MM.1S (cell line): ENCODE measurements at regions not wholly inside any gene's neighbourhood (a gene's known extent, or its start where the extent isn't known, plus 50 kb on each side); places are given as distances from the start of the nearest gene placed in this dataset.

Experiments used
- DNase-seq: peaks from one replicate; pipeline ENCODE4 v3.0.0-alpha.2; 2015
- H2AFZ ChIP-seq: fragments of 300-600 bp; sonication (generic); 2 replicates; pipeline ENCODE4 v1.6.0; 2016; ENCODE audit warnings: antibody characterized with exemption, low read length
- H3F3A ChIP-seq: fragments of 300-600 bp; sonication (generic); 2 replicates; pipeline ENCODE4 v1.6.1; 2016; ENCODE audit warnings: mild to moderate bottlenecking, antibody characterized with exemption, low read length, moderate library complexity, mixed read lengths; ENCODE audit not compliant: insufficient read depth
- H3K27ac ChIP-seq: fragments of 300-600 bp; sonication (generic); 2 replicates; pipeline ENCODE4 v1.5.1; 2016; ENCODE audit warnings: mild to moderate bottlenecking, low read length
- H3K27me3 ChIP-seq: fragments of 300-600 bp; sonication (generic); replicated peaks from 2 replicates; pipeline ENCODE4 v1.6.0; 2016; ENCODE audit warnings: low read length; ENCODE audit not compliant: insufficient read depth
- H3K36me3 ChIP-seq: fragments of 300-600 bp; sonication (generic); replicated peaks from 2 replicates; pipeline ENCODE4 v1.6.1; 2016; ENCODE audit warnings: mild to moderate bottlenecking, low read length, mixed read lengths; ENCODE audit not compliant: insufficient read depth
- H3K4me1 ChIP-seq: fragments of 300-600 bp; sonication (generic); 2 replicates; pipeline ENCODE4 v1.6.1; 2016; ENCODE audit warnings: low read length, mixed read lengths
- H3K4me2 ChIP-seq: fragments of 300-600 bp; sonication (generic); 2 replicates; pipeline ENCODE4 v1.6.0; 2016; ENCODE audit warnings: low read depth, low read length
- H3K4me3 ChIP-seq: fragments of 300-600 bp; sonication (generic); 2 replicates; pipeline ENCODE4 v1.5.1; 2016; ENCODE audit warnings: low read length, mixed read lengths
- H3K79me2 ChIP-seq: fragments of 300-600 bp; sonication (generic); 2 replicates; pipeline ENCODE4 v1.6.1; 2016; ENCODE audit warnings: mixed run types, low read length, mixed read lengths
- H3K9ac ChIP-seq: fragments of 300-600 bp; sonication (generic); 2 replicates; pipeline ENCODE4 v1.6.1; 2016; ENCODE audit warnings: low read length, mixed read lengths
- H3K9me2 ChIP-seq: fragments of 300-600 bp; sonication (generic); replicated peaks from 2 replicates; pipeline ENCODE4 v1.6.1; 2016; ENCODE audit warnings: mild to moderate bottlenecking, low read length, mixed read lengths; ENCODE audit not compliant: insufficient read depth
- H3K9me3 ChIP-seq: fragments of 300-600 bp; sonication (generic); replicated peaks from 2 replicates; pipeline ENCODE4 v1.6.1; 2016; ENCODE audit warnings: mild to moderate bottlenecking, low read length, mixed read lengths; ENCODE audit not compliant: insufficient read depth
- H4K20me1 ChIP-seq: fragments of 300-600 bp; sonication (generic); 2 replicates; pipeline ENCODE4 v1.6.1; 2016; ENCODE audit warnings: mild to moderate bottlenecking, low read length, moderate library complexity, mixed read lengths; ENCODE audit not compliant: insufficient read depth
- EZH2 ChIP-seq: fragments of 300-600 bp; sonication (generic); optimal IDR thresholded peaks from 2 replicates; pipeline ENCODE3; 2017; ENCODE audit warnings: low read depth, mild to moderate bottlenecking, antibody characterized with exemption, low read length, mixed read lengths
- EZH2phosphoT487 ChIP-seq: fragments of 300-600 bp; sonication (generic); IDR thresholded peaks from 2 replicates; pipeline ENCODE4 v1.6.1; 2018; ENCODE audit warnings: antibody characterized with exemption, low read length
- TF ChIP-seq, protein P1 (sequence below): fragments of 300-600 bp; sonication (generic); IDR thresholded peaks from 2 replicates; pipeline ENCODE4 v1.5.1; 2016; ENCODE audit warnings: antibody characterized with exemption, low read length, mixed read lengths

DNA sequence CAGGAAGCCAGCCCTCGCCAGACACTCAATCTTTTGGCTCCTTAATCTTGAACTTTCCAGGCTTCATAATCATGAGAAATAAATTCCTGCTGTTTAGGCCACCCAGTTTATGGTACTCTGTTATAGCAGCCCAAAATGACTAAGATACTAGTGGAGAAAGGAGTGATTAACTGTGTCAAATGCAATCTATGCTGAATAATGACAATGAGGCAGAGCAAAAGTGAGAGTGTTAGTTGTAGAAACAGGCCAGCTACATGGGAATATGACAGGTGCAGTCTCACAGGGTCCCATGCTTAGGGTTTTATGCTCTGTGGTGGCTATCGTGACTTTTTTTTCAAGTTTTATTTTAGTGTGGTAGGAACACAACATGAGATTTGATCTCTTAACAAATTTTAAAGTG lies 888.8 kb downstream of the TTLL7 start:
- H2AFZ ChIP-seq, result no peak overlapping the region
- H3K4me3 ChIP-seq, result no peak overlapping the region
- no peak overlapping the region for H3K27ac ChIP-seq
- no peak overlapping the region for H3K9ac ChIP-seq
- no peak for DNase-seq
- H3K27me3 ChIP-seq, result no peaks in the 10 kb centered on the region
- H3K36me3 ChIP-seq, result no peaks in the 10 kb centered on the region
- no peaks in the 10 kb centered on the region for H3K4me1 ChIP-seq
- no peaks in the 10 kb centered on the region for H4K20me1 ChIP-seq
- no peaks in the 10 kb centered on the region for H3K9me3 ChIP-seq
- no peak overlapping the region for H3K4me2 ChIP-seq
- TF ChIP-seq EZH2phosphoT487 (no peak), EZH2 (no peak)
- TF ChIP-seq, protein P1, sequence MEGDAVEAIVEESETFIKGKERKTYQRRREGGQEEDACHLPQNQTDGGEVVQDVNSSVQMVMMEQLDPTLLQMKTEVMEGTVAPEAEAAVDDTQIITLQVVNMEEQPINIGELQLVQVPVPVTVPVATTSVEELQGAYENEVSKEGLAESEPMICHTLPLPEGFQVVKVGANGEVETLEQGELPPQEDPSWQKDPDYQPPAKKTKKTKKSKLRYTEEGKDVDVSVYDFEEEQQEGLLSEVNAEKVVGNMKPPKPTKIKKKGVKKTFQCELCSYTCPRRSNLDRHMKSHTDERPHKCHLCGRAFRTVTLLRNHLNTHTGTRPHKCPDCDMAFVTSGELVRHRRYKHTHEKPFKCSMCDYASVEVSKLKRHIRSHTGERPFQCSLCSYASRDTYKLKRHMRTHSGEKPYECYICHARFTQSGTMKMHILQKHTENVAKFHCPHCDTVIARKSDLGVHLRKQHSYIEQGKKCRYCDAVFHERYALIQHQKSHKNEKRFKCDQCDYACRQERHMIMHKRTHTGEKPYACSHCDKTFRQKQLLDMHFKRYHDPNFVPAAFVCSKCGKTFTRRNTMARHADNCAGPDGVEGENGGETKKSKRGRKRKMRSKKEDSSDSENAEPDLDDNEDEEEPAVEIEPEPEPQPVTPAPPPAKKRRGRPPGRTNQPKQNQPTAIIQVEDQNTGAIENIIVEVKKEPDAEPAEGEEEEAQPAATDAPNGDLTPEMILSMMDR, result no peak
- H3K79me2 ChIP-seq, result no peaks in the 10 kb centered on the region
- no peaks in the 10 kb centered on the region for H3K9me2 ChIP-seq
- no peaks in the 10 kb centered on the region for H3F3A ChIP-seq

GRCh38 chr1:83109692-83110091 lies 889.2 kb downstream of the TTLL7 start:
- DNase-seq, result no peak
- H3K9me3 ChIP-seq, result no peaks in the 10 kb centered on the region
- H3K4me2 ChIP-seq, result no peak overlapping the region
- H3K36me3 ChIP-seq, result no peaks in the 10 kb centered on the region
- no peaks in the 10 kb centered on the region for H3K79me2 ChIP-seq
- no peak overlapping the region for H2AFZ ChIP-seq
- H3F3A ChIP-seq, result no peaks in the 10 kb centered on the region
- H4K20me1 ChIP-seq, result no peaks in the 10 kb centered on the region
- H3K9ac ChIP-seq, result no peak overlapping the region
- no peaks in the 10 kb centered on the region for H3K27me3 ChIP-seq
- H3K27ac ChIP-seq, result no peak overlapping the region
- no peaks in the 10 kb centered on the region for H3K9me2 ChIP-seq
- no peak overlapping the region for H3K4me3 ChIP-seq
- TF ChIP-seq EZH2 (no peak), EZH2phosphoT487 (no peak)
- TF ChIP-seq, protein P1, result no peak
- H3K4me1 ChIP-seq, result no peaks in the 10 kb centered on the region

DNA sequence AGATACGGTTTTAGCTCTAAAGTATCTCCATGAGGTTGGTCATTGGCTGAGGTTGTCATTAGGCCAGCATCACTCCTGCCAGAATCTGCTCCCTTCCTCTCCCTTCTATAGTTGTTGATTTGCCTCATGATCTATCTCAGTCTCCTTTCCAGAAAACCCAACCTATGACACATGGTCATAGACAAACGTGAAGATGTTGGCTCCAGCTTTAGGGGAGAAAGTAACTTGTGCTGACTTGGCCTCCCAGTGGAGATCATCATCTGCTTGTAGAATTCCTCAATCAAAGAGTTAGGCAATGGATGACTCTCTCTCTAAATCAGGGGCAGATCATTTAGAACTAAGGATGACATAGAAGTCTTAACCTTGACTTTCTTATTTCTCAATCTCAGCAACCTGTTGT lies 894.4 kb downstream of the TTLL7 start:
- Histone ChIP-seq H3K79me2 (no peaks in the 10 kb centered on the region), H3K9me3 (no peaks in the 10 kb centered on the region), H3K27ac (no peak overlapping the region), H2AFZ (no peak overlapping the region), H3K36me3 (no peaks in the 10 kb centered on the region), H4K20me1 (no peaks in the 10 kb centered on the region), H3K9me2 (no peaks in the 10 kb centered on the region), H3K4me3 (no peak overlapping the region), H3K4me2 (no peak overlapping the region), H3F3A (no peaks in the 10 kb centered on the region), H3K9ac (no peak overlapping the region), H3K27me3 (no peaks in the 10 kb centered on the region), H3K4me1 (no peaks in the 10 kb centered on the region)
- no peak for TF ChIP-seq EZH2phosphoT487
- TF ChIP-seq EZH2, result no peak
- TF ChIP-seq, protein P1, result no peak
- DNase-seq, result no peak

DNA sequence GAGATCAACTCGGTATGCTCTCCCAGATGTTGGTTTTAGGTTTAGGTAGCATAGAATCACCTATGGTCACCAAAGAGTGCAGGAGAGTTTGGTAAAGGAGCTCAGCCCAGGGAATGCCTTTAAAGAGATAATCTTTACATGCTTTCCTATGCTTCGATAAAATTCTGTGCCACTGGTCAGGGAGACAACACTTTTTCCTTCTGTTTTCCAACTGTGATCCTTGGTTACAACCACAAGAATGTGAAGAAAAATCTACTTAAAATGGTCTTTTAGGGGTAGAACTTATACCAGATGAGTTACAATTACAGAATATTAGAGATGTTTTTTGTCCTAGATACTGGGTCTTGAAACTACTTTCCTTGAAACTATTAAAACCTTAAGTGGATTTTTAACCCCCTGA lies 895.6 kb downstream of the TTLL7 start:
- Histone ChIP-seq H3K9me2 (no peaks in the 10 kb centered on the region), H3K9me3 (no peaks in the 10 kb centered on the region), H3K36me3 (no peaks in the 10 kb centered on the region), H2AFZ (no peak overlapping the region), H3K79me2 (no peaks in the 10 kb centered on the region), H3F3A (no peaks in the 10 kb centered on the region), H3K27me3 (no peaks in the 10 kb centered on the region), H3K27ac (no peak overlapping the region), H4K20me1 (no peaks in the 10 kb centered on the region), H3K4me1 (no peaks in the 10 kb centered on the region), H3K4me2 (no peak overlapping the region), H3K9ac (no peak overlapping the region), H3K4me3 (no peak overlapping the region)
- TF ChIP-seq, protein P1, result no peak
- TF ChIP-seq EZH2phosphoT487, result no peak
- TF ChIP-seq EZH2, result no peak
- DNase-seq, result no peak
